Body of pancreas (tissue), 4 donors: ENCODE measurements at regions not wholly inside any gene's neighbourhood (a gene's known extent, or its start where the extent isn't known, plus 50 kb on each side); places are given as distances from the start of the nearest gene placed in this dataset.

ENCODE experiments used
- ATAC-seq: fragments of 150-250 bp; one replicate; pipeline ENCODE4 v1.9.1; 2016
- DNase-seq, 4 donors: peaks; one replicate each; pipeline ENCODE4 v3.0.0-alpha.2; 2019
- H3K27ac ChIP-seq, 4 donors: fragments of 200-600 bp; sonication (generic); 1 replicate in 3 of 4; 2 replicates in 1 of 4; pipeline versions ENCODE4 v1.5.1 to v1.6.1; 2016 to 2019; ENCODE audit warnings: mild to moderate bottlenecking in 1 of 4, mixed read lengths in 1 of 4, moderate library complexity in 1 of 4
- H3K27me3 ChIP-seq, 2 donors: fragments of 200-600 bp; sonication (generic); one replicate each; pipeline ENCODE4 v1.6.0; 2016; ENCODE audit warnings: mild to moderate bottlenecking in 1 of 2
- H3K36me3 ChIP-seq, 2 donors: fragments of 200-600 bp; sonication (generic); replicated peaks in 1 of 2; 2 replicates each; pipeline ENCODE4 v1.5.1; 2016; ENCODE audit warnings: low read depth in 2 of 2; ENCODE audit not compliant: insufficient read depth in 1 of 2
- H3K4me1 ChIP-seq: fragments of 200-600 bp; sonication (generic); one replicate; pipeline ENCODE4 v1.6.0; 2016
- H3K4me3 ChIP-seq, 2 donors: fragments of 200-600 bp; sonication (generic); 1 replicate in 1 of 2; 2 replicates in 1 of 2; pipeline ENCODE4 v1.5.1; 2016 to 2019
- H3K9me3 ChIP-seq, 3 donors: fragments of 200-600 bp; sonication (generic); 1 replicate in 2 of 3; 2 replicates in 1 of 3; pipeline ENCODE4 v1.5.1; 2016
- CTCF ChIP-seq, 7 experiments: fragments of 450-650 bp in 4 of 7; fragments of 200-600 bp in 3 of 7; sonication (generic) in 3 of 7; IDR thresholded peaks; one replicate each; pipeline ENCODE4 v1.5.1; 2016 to 2019; ENCODE audit warnings: antibody characterized with exemption in 7 of 7
- POLR2A ChIP-seq, 3 donors: fragments of 450-650 bp; IDR thresholded peaks; one replicate each; pipeline ENCODE4 v1.6.1; 2016; ENCODE audit warnings: antibody characterized with exemption in 3 of 3, mild to moderate bottlenecking in 2 of 3
- WGBS, 2 donors: methylation state at CpG; one replicate each; pipeline ENCODE4 v1.1.5; 2017; 5-methylcytosine and 5-hydroxymethylcytosine counted together
- intact Hi-C: fragments of 100-400 bp; cut with DNase I; formaldehyde crosslinking; loops from one replicate; pipeline ENCODE4 v1.15.1; 2023

GRCh38 chr18:78327643-78328042, 652.0 kb upstream of the SALL3 start:
- Histone ChIP-seq H3K4me1 (no peaks in the 10 kb centered on the region), H3K4me3 (no peak overlapping the region), H3K36me3 (no peaks in the 10 kb centered on the region), H3K27ac (no peak overlapping the region), H3K9me3 (no peaks in the 10 kb centered on the region), H3K27me3 (no peaks in the 10 kb centered on the region)
- intact Hi-C loops, result no loop called here
- TF ChIP-seq CTCF (IDR thresholded peaks at IDR 0.05), result no peak
- no peak for TF ChIP-seq POLR2A (IDR thresholded peaks at IDR 0.05)
- WGBS, 2 donors, result 83 to 87% methylated on average over 8 of the region's 8 CpGs
- no peak for ATAC-seq
- DNase-seq, result no peak

GRCh38 chr18:78330766-78331165, 648.9 kb upstream of the SALL3 start:
- Histone ChIP-seq H3K27me3 (no peaks in the 10 kb centered on the region), H3K9me3 (no peaks in the 10 kb centered on the region), H3K4me3 (no peak overlapping the region), H3K4me1 (no peaks in the 10 kb centered on the region), H3K36me3 (no peaks in the 10 kb centered on the region), H3K27ac (no peak overlapping the region)
- 80 to 82% methylated on average over 10 of the region's 10 CpGs for WGBS, 2 donors
- TF ChIP-seq CTCF (IDR thresholded peaks at IDR 0.05) (no peak), POLR2A (IDR thresholded peaks at IDR 0.05) (no peak)
- intact Hi-C loops, result no loop called here
- DNase-seq (no peak), ATAC-seq (no peak)

- 63 to 69% methylated on average over 6 of the region's 6 CpGs for WGBS, 2 donors
- intact Hi-C loops, result no loop called here
- no peak overlapping the region for H3K27ac ChIP-seq
- no peak overlapping the region for H3K4me3 ChIP-seq
- no peaks in the 10 kb centered on the region for H3K36me3 ChIP-seq
- ATAC-seq (no peak), DNase-seq (no peak)
- no peaks in the 10 kb centered on the region for H3K9me3 ChIP-seq
- TF ChIP-seq CTCF (IDR thresholded peaks at IDR 0.05) (no peak), POLR2A (IDR thresholded peaks at IDR 0.05) (no peak)
- no peaks in the 10 kb centered on the region for H3K4me1 ChIP-seq
- no peaks in the 10 kb centered on the region for H3K27me3 ChIP-seq
Measured at GRCh38 chr18:78352910-78353309, 626.7 kb upstream of the SALL3 start.

GRCh38 chr18:78362198-78362597, 617.4 kb upstream of the SALL3 start:
- no peak for ATAC-seq
- no peak for TF ChIP-seq CTCF (IDR thresholded peaks at IDR 0.05)
- intact Hi-C loops, result no loop called here
- no peaks in the 10 kb centered on the region for H3K36me3 ChIP-seq
- H3K27me3 ChIP-seq, result no peaks in the 10 kb centered on the region
- H3K4me3 ChIP-seq, result no peak overlapping the region
- 69 to 92% methylated on average over 14 to 15 of the region's 15 CpGs for WGBS, 2 donors
- no peaks in the 10 kb centered on the region for H3K9me3 ChIP-seq
- H3K27ac ChIP-seq, result no peak overlapping the region
- no peaks in the 10 kb centered on the region for H3K4me1 ChIP-seq
- DNase-seq, result no peak

- Histone ChIP-seq H3K9me3 (no peaks in the 10 kb centered on the region), H3K4me1 (no peaks in the 10 kb centered on the region), H3K4me3 (no peak overlapping the region), H3K27me3 (no peaks in the 10 kb centered on the region), H3K27ac (no peak overlapping the region), H3K36me3 (no peaks in the 10 kb centered on the region)
- DNase-seq (no peak), ATAC-seq (no peak)
- intact Hi-C loops, result no loop called here
- WGBS, 2 donors, result 87 to 88% methylated on average over 40 to 41 of the region's 44 CpGs
- no peak for TF ChIP-seq POLR2A (IDR thresholded peaks at IDR 0.05)
- no peak for TF ChIP-seq CTCF (IDR thresholded peaks at IDR 0.05)
Measured at GRCh38 chr18:78363556-78364387, 615.8 kb upstream of the SALL3 start.
